ENCODE measurements at regions not wholly inside any gene's neighbourhood (a gene's known extent, or its start where the extent isn't known, plus 50 kb on each side); places are given as distances from the start of the nearest gene placed in this dataset.
A peak's percentile ranks its signal among the peaks of the same experiment; 100 is the strongest.
"Not testable (repeated sequence)": the region's sequence is repeated elsewhere in the genome, so short reads cannot be mapped to it uniquely, and the experiment has no call there.

- no peak for TF ChIP-seq CTCF (IDR thresholded peaks at IDR 0.05; ENCODE audit: low read depth, low read length, missing control alignments)
- no peak for DNase-seq (ENCODE audit: low read depth)
- no peak overlapping the region for H3K4me3 ChIP-seq (ENCODE audit: low read depth, low read length)
Observed at GRCh38 chr6:12356431-12356830, 66.3 kb downstream of the EDN1 start.

GRCh38 chr6:12356983-12357972, 67.1 kb downstream of the EDN1 start:
- no peak overlapping the region for H3K4me3 ChIP-seq (ENCODE audit: low read depth, low read length)
- no peak for TF ChIP-seq CTCF (IDR thresholded peaks at IDR 0.05; ENCODE audit: low read depth, low read length, missing control alignments)
- DNase-seq (ENCODE audit: low read depth), result peak; percentile 53

- TF ChIP-seq CTCF (IDR thresholded peaks at IDR 0.05; ENCODE audit: low read depth, low read length, missing control alignments), result no peak
Observed at GRCh38 chr6:12359036-12359435, 68.9 kb downstream of the EDN1 start.

GRCh38 chr6:12361042-12361765, 71.0 kb downstream of the EDN1 start:
- no peak for DNase-seq (ENCODE audit: low read depth)
- no peak for TF ChIP-seq CTCF (IDR thresholded peaks at IDR 0.05; ENCODE audit: low read depth, low read length, missing control alignments)
- no peak overlapping the region for H3K4me3 ChIP-seq (ENCODE audit: low read depth, low read length)

More at GRCh38 chr6:12359036-12359435, 68.9 kb downstream of the EDN1 start:
- no peak for DNase-seq (ENCODE audit: low read depth)
- no peak overlapping the region for H3K4me3 ChIP-seq (ENCODE audit: low read depth, low read length)

- not testable (repeated sequence) for H3K4me3 ChIP-seq (ENCODE audit: low read depth, low read length); DNase-seq (ENCODE audit: low read depth)
Observed at GRCh38 chr6:12363277-12363650, 73.1 kb downstream of the EDN1 start.

- no peak for TF ChIP-seq CTCF (IDR thresholded peaks at IDR 0.05; ENCODE audit: low read depth, low read length, missing control alignments)
- no peak overlapping the region for H3K4me3 ChIP-seq (ENCODE audit: low read depth, low read length)
- DNase-seq (ENCODE audit: low read depth), result peak; percentile 53
Observed at GRCh38 chr6:12363651-12364381, 73.7 kb downstream of the EDN1 start.

- H3K4me3 ChIP-seq (ENCODE audit: low read depth, low read length), result no peak overlapping the region
- TF ChIP-seq CTCF (IDR thresholded peaks at IDR 0.05; ENCODE audit: low read depth, low read length, missing control alignments), result no peak
- DNase-seq (ENCODE audit: low read depth), result no peak
Observed at GRCh38 chr6:12364621-12365020, 74.5 kb downstream of the EDN1 start.
